Body of pancreas (tissue), 4 donors: ENCODE measurements at regions not wholly inside any gene's neighbourhood (a gene's known extent, or its start where the extent isn't known, plus 50 kb on each side); places are given as distances from the start of the nearest gene placed in this dataset.

Source experiments
- ATAC-seq: fragments of 150-250 bp; one replicate; pipeline ENCODE4 v1.9.1; 2016
- DNase-seq, 4 donors: peaks; one replicate each; pipeline ENCODE4 v3.0.0-alpha.2; 2019
- H3K27ac ChIP-seq, 4 donors: fragments of 200-600 bp; sonication (generic); 1 replicate in 3 of 4; 2 replicates in 1 of 4; pipeline versions ENCODE4 v1.5.1 to v1.6.1; 2016 to 2019; ENCODE audit warnings: mild to moderate bottlenecking in 1 of 4, mixed read lengths in 1 of 4, moderate library complexity in 1 of 4
- H3K27me3 ChIP-seq, 2 donors: fragments of 200-600 bp; sonication (generic); one replicate each; pipeline ENCODE4 v1.6.0; 2016; ENCODE audit warnings: mild to moderate bottlenecking in 1 of 2
- H3K36me3 ChIP-seq, 2 donors: fragments of 200-600 bp; sonication (generic); replicated peaks in 1 of 2; 2 replicates each; pipeline ENCODE4 v1.5.1; 2016; ENCODE audit warnings: low read depth in 2 of 2; ENCODE audit not compliant: insufficient read depth in 1 of 2
- H3K4me1 ChIP-seq: fragments of 200-600 bp; sonication (generic); one replicate; pipeline ENCODE4 v1.6.0; 2016
- H3K4me3 ChIP-seq, 2 donors: fragments of 200-600 bp; sonication (generic); 1 replicate in 1 of 2; 2 replicates in 1 of 2; pipeline ENCODE4 v1.5.1; 2016 to 2019
- H3K9me3 ChIP-seq, 3 donors: fragments of 200-600 bp; sonication (generic); 1 replicate in 2 of 3; 2 replicates in 1 of 3; pipeline ENCODE4 v1.5.1; 2016
- CTCF ChIP-seq, 7 experiments: fragments of 450-650 bp in 4 of 7; fragments of 200-600 bp in 3 of 7; sonication (generic) in 3 of 7; IDR thresholded peaks; one replicate each; pipeline ENCODE4 v1.5.1; 2016 to 2019; ENCODE audit warnings: antibody characterized with exemption in 7 of 7
- POLR2A ChIP-seq, 3 donors: fragments of 450-650 bp; IDR thresholded peaks; one replicate each; pipeline ENCODE4 v1.6.1; 2016; ENCODE audit warnings: antibody characterized with exemption in 3 of 3, mild to moderate bottlenecking in 2 of 3
- WGBS, 2 donors: methylation state at CpG; one replicate each; pipeline ENCODE4 v1.1.5; 2017; 5-methylcytosine and 5-hydroxymethylcytosine counted together
- intact Hi-C: fragments of 100-400 bp; cut with DNase I; formaldehyde crosslinking; loops from one replicate; pipeline ENCODE4 v1.15.1; 2023

- intact Hi-C loops: no loop called here
- TF ChIP-seq CTCF (IDR thresholded peaks at IDR 0.05): no peak
- TF ChIP-seq POLR2A (IDR thresholded peaks at IDR 0.05): no peak
- no peak for DNase-seq
- no peak overlapping the region for H3K27ac ChIP-seq
- no peaks in the 10 kb centered on the region for H3K27me3 ChIP-seq
- H3K36me3 ChIP-seq: no peaks in the 10 kb centered on the region
- H3K4me1 ChIP-seq: no peaks in the 10 kb centered on the region
- WGBS, 2 donors: 71 to 79% methylated on average over 2 of the region's 2 CpGs
- no peak overlapping the region for H3K4me3 ChIP-seq
- H3K9me3 ChIP-seq: no peaks in the 10 kb centered on the region
- ATAC-seq: no peak
Measured at GRCh38 chr17:70230850-70231640, 61.7 kb downstream of the KCNJ2 start.

GRCh38 chr17:70232466-70232865 is 63.1 kb downstream of the KCNJ2 start:
- Histone ChIP-seq H3K4me3 (no peak overlapping the region), H3K27ac (no peak overlapping the region), H3K4me1 (no peaks in the 10 kb centered on the region), H3K9me3 (no peaks in the 10 kb centered on the region), H3K36me3 (no peaks in the 10 kb centered on the region), H3K27me3 (no peaks in the 10 kb centered on the region)
- ATAC-seq (no peak), DNase-seq (no peak)
- intact Hi-C loops: no loop called here
- WGBS, 2 donors: 73% methylated on average over 2 of the region's 2 CpGs
- no peak for TF ChIP-seq POLR2A (IDR thresholded peaks at IDR 0.05)
- TF ChIP-seq CTCF (IDR thresholded peaks at IDR 0.05): no peak

- TF ChIP-seq POLR2A (IDR thresholded peaks at IDR 0.05) (no peak), CTCF (IDR thresholded peaks at IDR 0.05) (no peak)
- Histone ChIP-seq H3K36me3 (no peaks in the 10 kb centered on the region), H3K9me3 (no peaks in the 10 kb centered on the region), H3K4me3 (no peak overlapping the region), H3K27me3 (no peaks in the 10 kb centered on the region), H3K27ac (no peak overlapping the region), H3K4me1 (no peaks in the 10 kb centered on the region)
- intact Hi-C loops: no loop called here
- DNase-seq (no peak), ATAC-seq (no peak)
Measured at GRCh38 chr17:70235252-70235651, 65.9 kb downstream of the KCNJ2 start.

DNA sequence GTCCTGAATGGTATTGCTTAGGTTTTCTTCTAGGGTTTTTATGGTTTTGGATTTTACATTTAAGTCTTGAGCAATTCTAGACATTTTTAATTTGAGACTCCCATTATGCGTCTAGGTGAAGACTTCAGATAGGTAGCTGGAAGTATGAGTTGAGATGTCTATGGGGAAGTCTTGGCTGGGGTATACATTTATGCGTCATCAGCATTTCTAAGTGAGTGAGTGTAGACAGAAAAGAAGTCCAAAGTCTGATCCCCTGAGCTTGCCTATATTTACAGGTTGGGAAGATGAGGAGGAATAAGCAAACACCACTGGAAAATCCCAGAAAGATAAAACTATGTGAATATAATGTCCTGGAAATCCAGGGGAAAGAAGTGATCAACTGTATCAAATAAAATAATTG is 68.9 kb downstream of the KCNJ2 start:
- H3K9me3 ChIP-seq: no peaks in the 10 kb centered on the region
- no peak overlapping the region for H3K4me3 ChIP-seq
- H3K27me3 ChIP-seq: no peaks in the 10 kb centered on the region
- DNase-seq: no peak
- no peak for ATAC-seq
- H3K36me3 ChIP-seq: no peaks in the 10 kb centered on the region
- WGBS, 2 donors: 81 to 85% methylated on average over 2 of the region's 2 CpGs
- H3K27ac ChIP-seq: no peak overlapping the region
- TF ChIP-seq CTCF (IDR thresholded peaks at IDR 0.05) (no peak), POLR2A (IDR thresholded peaks at IDR 0.05) (no peak)
- intact Hi-C loops: no loop called here
- no peaks in the 10 kb centered on the region for H3K4me1 ChIP-seq

DNA sequence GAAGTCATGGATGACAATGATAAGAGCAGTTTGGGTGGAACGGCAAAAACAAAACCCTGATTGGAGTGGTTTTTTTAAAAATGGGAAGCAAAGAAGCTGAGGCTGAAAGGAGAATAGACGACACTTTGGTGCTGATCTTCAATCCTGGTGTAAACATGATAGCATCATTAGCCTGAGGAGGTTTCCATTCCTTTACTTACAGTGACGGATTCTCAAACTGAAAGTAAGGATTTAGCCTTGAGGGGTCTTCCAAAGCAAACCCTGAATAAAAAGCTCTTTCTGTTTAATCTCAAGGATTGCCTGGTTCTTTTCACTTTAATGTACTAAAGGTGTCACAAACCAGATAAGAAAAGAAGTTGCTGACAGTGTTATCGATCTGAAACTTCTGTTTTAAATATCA is 69.3 kb downstream of the KCNJ2 start:
- TF ChIP-seq CTCF (IDR thresholded peaks at IDR 0.05) (no peak), POLR2A (IDR thresholded peaks at IDR 0.05) (no peak)
- Histone ChIP-seq H3K27me3 (no peaks in the 10 kb centered on the region), H3K9me3 (no peaks in the 10 kb centered on the region), H3K36me3 (no peaks in the 10 kb centered on the region), H3K4me1 (no peaks in the 10 kb centered on the region), H3K27ac (no peak overlapping the region), H3K4me3 (no peak overlapping the region)
- intact Hi-C loops: no loop called here
- ATAC-seq (no peak), DNase-seq (no peak)
- 31 to 43% methylated on average over 4 of the region's 4 CpGs for WGBS, 2 donors
